Glomerular visceral epithelial cell (primary cell): ENCODE measurements at regions not wholly inside any gene's neighbourhood (a gene's known extent, or its start where the extent isn't known, plus 50 kb on each side); places are given as distances from the start of the nearest gene placed in this dataset.
"Not testable (repeated sequence)": the region's sequence is repeated elsewhere in the genome, so short reads cannot be mapped to it uniquely, and the experiment has no call there.

Experiments used
- DNase-seq: peaks from one replicate; pipeline ENCODE4 v3.0.0-alpha.2; 2016; ENCODE audit errors: extremely low spot score

DNA sequence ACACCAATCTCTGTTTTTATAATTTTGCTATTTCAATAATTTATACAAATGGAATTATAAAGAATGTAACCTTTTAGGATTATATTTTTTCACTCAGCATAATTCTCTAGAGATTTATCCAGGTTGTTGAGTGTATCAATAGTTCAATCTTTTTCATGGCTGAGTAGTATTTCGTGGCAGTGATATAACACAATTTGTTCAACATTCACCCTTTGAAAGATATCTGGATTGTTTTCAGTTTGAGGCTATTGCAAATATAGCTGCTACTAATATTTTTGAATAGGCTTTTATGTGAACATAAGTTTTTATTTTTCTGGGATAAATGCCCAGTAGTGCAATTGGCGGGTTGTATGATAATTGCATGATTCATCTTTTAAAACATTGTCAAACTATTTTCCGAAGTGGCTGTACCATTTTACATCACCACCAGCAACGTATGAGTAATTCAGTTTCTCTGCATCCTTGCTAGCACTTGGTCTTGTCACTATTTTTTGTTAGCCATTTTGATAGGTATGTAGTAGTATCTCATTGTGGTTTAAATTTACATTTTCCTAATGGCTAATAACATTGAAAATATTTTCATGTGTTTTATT lies 55.6 kb upstream of the ABCD3 start:
- DNase-seq, result no peak

DNA sequence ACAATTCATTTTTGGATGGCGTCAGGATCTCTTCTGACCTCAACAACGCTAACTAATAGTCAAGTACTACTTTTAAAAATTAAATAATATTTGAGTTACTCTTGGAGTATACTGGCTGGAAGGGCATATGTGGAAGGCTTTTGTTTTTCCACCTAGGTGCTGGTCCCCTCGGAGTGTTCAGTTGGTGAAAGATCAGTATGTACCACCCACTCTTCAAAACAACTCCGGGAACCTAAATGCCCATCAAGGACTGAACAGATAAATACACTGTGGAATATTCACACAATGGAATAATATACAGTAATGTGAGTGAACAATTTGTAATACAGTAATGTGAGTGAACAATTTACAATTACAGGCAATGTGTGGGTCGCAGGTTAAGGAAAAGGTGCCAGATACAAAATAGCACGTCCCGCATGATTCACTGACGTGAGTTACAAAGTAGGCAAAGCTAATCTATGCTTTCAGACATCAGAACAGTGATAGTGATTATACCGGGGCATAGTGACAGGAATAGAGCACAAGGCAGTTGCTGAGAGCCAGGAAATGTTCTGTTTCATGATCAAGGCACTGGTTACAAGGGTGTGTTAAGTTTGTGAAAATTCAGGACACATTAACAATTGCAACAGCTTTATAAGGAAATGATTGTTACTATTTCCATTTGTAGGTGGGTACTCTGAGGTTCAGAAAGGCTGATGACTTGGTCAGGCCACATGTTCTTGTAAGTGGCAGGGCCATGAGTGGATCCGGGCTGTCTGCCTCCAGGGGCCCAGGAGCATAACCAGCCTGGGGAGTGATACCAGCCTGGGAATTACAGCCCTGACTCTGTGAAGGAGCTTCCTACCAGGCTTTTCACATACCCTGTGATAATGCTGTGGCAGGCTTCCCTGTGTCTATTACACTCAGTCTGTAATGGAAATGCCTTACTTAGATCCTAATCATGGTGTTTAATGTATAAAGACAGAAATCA lies 59.3 kb upstream of the ABCD3 start:
- DNase-seq, result no peak

DNA sequence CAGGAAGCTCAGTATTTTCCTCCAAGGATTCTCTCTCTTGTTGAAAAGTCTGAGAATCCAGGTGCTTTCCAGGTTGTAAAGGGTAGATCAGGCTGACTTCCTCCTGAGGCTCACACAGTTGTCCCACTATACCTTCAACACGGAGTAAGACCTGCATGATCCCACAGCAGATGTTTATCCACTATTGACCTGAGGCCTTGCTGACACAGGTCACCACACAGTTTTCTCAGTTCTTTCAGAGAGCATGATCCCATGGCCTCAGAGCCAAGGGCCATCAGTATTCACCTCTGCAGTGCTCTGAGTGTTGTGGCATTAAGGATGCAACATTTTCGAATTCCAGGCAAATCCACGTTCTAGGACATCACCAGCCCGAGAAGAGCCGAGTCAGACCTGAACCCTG lies 60.5 kb upstream of the ABCD3 start:
- DNase-seq, result no peak

DNA sequence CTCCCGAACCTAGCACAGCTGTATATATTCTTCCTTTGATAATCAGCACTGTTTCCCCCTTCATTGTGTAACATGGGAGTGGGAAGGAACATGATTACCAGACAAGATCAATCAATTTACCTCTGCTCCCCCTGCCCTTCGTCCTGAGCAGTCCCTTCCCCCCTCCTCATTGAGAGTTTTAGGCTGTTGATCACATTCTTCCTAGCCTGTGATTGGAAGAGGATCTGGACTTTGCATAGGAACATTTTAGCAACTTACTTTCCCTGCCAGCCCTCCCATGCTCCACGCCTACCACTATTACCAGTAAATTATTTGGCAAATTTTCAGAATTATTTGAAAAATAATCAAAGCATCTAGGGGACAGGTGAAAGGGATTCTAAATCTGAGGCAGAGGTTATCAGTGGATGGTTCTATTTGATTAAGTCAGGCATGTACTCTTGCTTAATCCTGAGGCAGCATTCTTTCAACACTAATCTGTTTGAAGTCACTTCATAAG lies 62.7 kb upstream of the ABCD3 start:
- no peak for DNase-seq

DNA sequence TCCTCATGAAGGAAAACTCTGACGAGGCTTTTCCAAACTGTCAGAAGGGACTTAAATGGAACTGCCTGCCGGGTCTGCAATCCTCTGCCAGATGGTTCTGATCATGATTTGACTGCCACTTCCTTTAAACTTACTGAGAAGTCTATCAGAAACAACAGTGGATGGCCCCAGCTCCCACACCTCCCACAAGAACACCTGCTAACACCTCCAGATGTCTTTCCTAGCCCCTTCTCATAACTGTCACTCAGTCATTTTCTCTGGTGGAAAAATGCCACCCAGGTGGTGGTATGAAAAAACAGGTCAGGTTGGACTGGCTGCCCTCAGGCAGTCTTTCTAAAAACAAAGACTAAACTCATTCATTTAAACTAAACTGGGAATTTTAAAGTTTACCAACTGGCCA lies 66.7 kb upstream of the ABCD3 start:
- no peak for DNase-seq

DNA sequence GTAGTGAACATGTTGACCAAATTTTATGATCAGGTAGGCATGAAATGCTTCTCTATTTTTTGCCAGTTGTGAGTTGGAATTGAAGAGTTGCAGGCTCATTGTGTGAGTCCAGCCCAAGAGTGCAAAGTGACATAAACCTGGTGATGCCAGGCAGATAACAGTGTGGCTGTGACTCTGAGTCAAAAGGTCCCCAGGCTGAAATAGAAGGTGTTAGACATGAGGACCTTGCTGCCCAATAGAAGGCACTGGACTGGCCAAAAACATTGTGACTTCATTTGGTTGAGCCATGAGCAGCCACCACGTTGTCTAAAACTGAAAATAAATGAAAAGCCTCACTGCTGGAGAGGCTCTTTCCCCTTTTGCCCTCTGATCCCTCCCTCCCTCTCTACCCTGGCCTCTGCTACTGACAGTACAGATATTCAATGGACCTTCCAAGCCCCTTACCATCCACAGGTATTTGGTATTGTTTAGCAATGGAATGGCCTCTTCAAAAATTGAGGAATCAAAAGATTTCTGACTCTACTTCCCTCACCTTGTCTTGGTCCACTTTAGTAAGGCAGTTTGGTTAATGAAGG lies 67.8 kb upstream of the ABCD3 start:
- DNase-seq, result no peak

DNA sequence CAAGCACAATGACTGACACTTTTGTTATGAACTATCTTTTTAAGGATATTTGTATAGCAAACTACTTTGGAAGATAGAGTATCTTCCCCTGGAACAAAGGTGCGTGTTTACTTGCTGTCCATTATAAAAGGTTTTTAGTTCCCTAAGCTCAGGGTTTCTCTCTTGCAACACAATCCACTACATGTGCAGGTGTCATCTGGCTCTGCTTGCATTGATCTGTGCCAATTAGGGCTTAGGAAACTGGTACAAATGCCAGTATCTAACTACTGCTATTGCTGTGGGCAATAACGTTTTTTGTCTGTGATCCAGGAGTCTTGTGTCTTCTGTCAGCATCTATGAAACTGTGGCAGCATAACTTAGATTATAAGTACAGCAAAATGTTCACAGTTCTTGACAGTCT lies 68.3 kb upstream of the ABCD3 start:
- DNase-seq, result no peak

DNA sequence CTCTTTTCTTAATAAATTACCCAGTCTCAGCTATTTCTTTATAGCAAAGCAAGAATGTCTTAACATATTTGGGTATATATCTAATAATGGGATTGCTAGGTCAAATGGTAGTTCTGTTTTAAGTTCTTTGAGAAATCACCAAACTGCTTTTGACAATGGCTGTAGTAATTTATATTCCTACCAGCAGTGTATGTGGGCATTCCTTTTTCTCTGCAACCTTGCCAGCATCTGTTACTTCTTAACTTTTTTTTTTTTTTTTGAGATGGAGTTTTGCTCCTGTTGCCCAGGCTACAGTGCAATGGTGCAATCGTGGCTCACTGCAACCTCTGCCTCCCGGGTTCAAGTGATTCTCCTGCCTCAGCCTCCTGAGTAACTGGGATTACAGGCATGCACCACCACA lies 69.8 kb upstream of the ABCD3 start:
- not testable (repeated sequence) for DNase-seq

DNA sequence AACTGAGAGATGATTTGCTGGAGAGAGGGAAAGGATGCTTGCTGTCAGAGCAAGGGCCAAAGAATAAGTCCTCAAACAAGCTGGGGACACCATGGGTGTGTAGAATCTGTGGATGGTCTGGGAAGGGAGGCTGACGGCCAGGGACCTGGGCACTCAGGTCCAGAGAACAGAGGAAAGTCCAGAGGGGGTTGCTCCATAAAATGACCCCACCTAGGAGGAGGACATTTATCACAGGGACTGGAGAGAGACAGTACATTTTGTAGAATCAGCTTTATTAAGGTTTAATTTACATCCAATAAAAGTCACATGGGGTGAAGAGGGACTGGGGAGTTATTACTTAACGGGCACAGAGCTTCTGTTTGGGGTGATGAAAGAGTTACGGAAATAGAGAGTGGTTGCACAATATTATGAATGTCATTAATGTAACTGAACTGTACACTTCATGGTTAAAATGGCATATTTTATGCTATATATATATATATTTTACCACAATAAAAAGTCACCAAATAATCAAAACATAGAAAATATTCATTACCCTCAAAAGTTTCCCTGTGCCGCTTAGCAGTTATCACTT lies 73.0 kb upstream of the ABCD3 start:
- no peak for DNase-seq

DNA sequence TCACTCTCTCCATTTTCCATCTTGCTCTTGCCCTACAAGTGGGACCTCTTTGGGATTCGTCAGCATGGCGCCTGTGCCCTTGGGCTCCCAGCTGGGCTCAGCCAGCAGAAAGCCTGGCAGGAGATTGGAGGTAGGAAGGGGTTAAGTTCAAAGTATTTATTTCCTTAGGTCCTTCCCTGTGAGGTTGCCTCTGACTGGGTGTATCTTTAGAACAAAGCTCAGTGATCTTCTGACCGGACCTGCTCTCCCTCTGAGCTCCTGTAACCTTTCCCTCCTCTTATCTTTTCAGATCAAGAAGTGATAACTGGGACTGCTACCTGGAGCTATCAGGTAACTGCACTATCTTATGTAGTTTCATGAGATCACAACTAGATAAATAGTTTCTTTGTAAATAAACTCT lies 75.8 kb upstream of the ABCD3 start:
- DNase-seq, result no peak

DNA sequence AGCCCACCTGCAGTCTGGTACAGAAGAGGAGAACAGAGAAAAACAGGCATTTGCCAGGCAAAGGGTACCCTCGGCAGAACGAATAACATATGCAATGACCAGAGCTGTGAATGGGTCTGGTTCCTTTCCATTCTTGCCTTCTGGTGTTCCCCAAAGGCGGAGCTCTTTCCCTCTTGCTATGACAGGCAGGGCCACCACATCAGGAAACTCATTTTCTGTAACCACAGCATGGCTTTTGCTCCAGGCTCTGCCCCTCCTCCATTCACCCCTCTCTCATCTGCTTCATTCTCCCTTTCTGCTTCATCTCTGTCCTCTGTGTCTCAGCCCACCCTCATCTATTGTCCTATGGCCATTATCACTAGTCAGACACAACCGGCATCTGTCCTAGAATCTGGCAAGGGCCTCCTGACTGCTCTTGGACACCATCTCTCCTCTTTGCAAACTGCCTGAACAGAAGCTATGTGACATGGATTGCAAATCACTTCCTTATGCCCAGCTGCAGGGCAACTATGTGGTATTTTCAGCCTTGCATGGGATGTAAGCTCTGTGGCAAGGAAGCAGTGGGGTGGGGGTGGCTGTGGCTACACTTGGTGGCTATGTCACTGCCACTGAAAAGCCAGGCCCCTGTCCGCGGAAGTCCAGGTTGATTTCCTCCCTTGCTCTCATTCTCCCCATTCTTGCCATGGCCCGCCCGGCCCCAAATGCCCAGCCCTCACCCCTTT lies 78.8 kb upstream of the ABCD3 start:
- no peak for DNase-seq

DNA sequence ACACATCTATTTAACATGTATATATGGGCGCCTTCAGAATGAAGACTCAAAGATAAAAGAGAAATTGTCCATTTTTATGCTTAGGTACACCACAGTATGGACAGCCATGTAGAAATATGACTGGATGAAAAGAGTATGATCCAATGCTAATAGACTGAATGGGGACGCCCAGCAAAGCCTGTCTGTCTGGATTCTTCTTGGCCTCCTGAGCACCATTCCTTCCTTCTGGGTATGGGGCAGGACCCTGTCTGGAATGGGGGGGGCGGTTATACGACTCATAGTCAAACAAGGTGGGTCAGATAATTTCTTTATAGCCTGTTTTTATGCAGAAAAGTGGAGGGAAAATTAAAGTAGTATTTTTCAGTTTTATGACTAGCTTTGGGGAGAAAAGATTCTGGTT lies 81.2 kb upstream of the ABCD3 start:
- DNase-seq, result no peak

DNA sequence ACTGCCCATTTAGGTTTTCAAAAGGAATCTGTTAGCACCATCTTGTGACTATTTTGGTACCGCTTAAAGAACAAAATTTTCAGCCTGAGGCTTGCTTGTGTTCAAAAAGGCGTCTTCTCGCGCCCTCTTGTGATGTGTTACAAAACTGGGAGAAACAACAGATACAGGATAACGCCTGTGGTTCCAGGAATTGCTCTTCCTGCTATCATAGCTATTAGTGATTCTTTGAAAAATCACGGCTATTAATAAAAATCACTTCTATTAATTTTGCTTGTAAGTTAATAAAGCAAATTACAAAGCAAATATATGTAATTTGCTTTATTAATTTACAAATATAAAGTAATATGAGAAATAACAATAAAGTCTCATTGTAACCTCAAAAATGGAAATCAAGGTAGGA lies 82.2 kb upstream of the ABCD3 start:
- DNase-seq, result peak; percentile 91

DNA sequence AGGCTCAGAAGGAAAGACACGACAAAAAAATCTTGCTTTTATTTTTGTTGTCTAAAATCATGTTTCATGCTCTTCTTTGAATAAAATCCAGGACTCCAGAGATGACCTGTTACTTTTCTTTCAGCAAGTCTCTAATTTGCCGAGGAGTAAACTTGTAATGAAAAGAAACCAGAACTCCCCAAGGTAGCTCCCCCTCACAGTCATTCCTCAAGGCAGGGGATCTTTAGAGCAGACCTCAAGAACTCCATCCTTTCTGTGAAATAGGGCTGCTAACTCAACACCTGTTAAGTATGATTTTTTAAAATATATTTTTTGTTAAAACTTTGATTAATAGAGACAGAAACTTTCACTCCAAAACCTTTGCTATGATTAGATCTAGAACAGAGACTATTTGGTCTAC lies 82.7 kb upstream of the ABCD3 start:
- no peak for DNase-seq

DNA sequence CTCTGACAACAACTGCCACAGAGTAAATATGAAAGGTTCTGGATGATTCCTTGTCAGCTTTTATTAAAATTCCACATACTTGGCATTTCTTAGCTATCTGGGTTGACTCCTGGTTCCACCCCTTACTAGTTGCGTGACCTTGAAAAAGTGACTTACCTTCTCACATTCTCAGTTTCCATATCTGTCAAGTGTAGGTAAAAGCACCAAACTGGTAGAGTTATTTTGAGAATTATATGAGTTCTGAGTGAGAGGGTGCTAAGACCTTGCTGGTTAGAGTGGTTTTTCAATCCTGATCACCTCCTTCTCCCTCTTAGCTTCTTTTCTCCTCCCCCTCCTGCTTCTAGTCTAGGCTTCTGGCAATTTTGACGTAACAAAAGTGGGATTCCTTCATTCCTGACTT lies 83.4 kb upstream of the ABCD3 start:
- DNase-seq, result no peak

DNA sequence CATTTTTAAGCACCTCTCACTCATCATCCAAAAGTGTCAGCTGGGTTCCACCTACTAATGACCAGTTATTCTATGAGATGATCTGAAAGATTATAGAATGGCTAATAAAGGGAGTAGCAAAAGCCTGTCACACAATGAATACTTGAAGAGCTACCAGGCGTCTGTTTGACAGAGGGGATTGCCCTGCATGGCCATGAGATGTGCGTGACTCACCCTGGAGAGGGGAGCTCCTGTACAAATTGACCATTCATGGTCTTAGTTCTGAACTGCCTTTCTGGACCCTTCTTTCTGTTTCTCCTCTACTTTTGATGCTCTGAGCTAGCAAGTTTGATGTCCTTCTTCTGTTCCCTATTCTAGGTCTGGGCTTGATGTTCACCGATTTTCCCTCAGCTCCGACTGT lies 85.2 kb upstream of the ABCD3 start:
- peak; percentile 63 for DNase-seq

DNA sequence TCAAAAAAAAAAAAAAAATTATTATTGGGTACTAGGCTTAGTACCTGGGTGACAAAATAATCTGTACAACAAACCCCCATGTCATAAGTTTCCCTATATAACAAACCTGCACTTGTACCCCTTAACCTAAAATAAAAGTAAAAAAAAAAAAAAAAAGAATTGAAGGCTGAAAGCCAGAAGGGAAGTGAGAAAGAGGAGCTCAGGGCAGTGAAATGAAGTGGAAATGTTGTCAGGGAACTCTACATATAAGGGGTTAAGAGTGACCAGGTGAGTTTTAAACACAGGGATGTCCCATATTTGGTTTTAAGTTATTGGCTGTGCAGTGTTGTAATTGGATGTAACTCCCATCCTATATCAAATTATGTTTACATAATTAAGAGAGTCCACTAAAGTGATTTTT lies 85.7 kb upstream of the ABCD3 start:
- no peak for DNase-seq

DNA sequence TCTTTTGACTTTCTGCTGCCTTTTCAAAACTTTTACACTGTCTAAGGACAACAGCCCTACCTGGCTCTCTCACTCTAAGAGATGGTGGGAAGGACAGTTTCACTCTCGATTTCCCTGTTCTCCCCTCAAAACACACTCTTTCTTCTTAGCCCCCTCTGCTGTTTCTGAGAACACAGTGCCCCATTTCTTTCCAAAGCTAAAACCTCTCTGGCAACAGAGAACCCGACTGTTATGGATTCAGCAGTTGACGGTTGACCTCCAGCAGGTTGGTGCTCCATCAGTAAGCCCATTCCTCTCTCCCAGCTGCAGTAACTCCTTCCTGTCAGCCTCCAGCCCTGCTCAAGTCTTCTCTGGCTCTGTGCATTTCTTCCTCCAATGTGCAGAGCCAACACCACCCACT lies 88.2 kb upstream of the ABCD3 start:
- DNase-seq, result peak; percentile 66

DNA sequence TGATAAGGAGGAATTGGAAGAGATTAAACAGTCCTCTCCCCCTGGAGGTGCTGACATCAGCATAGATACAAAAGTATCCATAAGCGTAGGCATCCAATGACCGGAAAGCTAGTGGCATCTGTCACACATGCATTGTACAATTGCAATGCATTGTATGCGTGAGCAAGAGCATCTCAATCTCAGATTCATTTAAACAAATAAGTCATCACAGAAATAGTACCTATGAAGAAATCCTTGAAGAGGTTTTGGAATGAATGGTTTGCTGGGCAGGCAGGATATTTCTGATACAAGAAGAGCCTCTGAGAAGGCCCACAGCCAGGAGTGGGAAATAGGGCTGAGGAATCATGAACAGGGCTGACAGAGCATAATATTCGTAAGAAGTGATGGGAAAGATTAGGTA lies 88.9 kb upstream of the ABCD3 start:
- no peak for DNase-seq

DNA sequence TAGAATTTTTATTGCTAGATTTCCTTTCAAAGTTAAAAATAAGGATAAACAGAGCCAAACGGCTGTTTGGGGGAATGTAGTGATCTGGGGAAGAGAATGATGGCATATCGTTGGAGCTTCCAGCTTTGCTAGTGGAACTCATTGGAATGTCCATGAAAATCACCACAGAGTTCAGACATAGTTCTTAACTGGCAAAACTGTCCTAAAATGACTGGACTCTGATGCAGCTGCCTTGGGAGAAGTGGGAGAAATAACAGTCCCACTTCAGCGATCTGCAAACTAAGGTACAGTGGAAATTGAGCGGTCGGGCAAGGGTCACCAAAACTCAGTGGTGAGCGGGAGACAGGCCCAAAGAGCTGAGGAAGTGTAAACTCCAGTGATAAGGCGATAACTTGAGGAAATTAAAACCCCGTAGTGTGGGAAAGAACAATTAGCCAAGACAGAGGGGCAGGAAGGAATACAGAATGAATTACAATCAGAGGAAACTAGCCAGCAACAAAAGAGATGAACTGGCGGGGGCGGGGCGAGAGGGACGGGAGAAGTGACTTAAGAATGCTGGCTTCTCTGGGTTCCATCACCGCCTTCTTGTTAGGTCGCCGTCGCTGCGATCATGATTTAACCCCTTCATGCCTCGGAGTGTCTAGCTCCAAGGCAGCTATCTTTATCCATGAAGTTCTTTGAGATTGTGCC lies 89.8 kb upstream of the ARHGAP29 start:
- peak; percentile 65 for DNase-seq

DNA sequence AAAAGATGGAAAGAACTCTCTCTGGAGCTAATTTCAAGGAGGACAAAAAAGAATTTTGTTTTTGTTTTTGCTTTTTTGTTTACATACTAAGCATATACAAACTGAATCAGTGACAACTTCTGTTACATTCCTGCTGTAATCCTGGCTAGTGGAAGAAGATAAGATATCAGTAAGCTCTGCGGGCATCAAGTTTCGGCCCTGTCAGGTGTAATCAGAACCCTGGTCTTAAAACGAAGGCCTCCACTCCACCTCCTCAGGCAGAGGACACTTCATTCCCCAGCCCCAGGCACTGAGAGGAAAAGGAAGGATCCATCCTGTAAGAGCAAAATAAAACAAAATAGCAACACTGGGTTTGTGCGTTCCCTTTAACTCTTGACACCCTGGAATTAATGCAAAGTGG lies 88.9 kb upstream of the ARHGAP29 start:
- DNase-seq, result peak; percentile 23
